ENCODE measurements at regions not wholly inside any gene's neighbourhood (a gene's known extent, or its start where the extent isn't known, plus 50 kb on each side); places are given as distances from the start of the nearest gene placed in this dataset.

DNA sequence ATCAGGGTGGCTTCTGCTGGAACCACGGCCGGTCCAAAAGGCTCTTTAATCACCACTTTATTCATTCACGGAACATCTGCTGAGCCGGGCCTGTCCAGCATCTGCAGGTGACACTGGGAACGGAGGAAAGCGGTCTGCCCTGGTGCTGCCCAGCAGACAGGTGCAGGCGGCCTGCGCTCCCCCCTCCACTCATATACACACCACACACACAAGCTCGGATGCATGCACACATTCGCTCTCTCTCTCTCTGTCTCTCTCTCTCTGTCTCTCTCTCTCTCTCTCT, 736.9 kb downstream of the BRD1 start:
- TF ChIP-seq, protein P1, sequence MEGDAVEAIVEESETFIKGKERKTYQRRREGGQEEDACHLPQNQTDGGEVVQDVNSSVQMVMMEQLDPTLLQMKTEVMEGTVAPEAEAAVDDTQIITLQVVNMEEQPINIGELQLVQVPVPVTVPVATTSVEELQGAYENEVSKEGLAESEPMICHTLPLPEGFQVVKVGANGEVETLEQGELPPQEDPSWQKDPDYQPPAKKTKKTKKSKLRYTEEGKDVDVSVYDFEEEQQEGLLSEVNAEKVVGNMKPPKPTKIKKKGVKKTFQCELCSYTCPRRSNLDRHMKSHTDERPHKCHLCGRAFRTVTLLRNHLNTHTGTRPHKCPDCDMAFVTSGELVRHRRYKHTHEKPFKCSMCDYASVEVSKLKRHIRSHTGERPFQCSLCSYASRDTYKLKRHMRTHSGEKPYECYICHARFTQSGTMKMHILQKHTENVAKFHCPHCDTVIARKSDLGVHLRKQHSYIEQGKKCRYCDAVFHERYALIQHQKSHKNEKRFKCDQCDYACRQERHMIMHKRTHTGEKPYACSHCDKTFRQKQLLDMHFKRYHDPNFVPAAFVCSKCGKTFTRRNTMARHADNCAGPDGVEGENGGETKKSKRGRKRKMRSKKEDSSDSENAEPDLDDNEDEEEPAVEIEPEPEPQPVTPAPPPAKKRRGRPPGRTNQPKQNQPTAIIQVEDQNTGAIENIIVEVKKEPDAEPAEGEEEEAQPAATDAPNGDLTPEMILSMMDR (conservative IDR thresholded peaks at IDR 0.05; ENCODE audit: low read depth, low read length), result no peak
- no peak overlapping the region for H3K4me3 ChIP-seq (ENCODE audit: low read depth, low read length)

DNA sequence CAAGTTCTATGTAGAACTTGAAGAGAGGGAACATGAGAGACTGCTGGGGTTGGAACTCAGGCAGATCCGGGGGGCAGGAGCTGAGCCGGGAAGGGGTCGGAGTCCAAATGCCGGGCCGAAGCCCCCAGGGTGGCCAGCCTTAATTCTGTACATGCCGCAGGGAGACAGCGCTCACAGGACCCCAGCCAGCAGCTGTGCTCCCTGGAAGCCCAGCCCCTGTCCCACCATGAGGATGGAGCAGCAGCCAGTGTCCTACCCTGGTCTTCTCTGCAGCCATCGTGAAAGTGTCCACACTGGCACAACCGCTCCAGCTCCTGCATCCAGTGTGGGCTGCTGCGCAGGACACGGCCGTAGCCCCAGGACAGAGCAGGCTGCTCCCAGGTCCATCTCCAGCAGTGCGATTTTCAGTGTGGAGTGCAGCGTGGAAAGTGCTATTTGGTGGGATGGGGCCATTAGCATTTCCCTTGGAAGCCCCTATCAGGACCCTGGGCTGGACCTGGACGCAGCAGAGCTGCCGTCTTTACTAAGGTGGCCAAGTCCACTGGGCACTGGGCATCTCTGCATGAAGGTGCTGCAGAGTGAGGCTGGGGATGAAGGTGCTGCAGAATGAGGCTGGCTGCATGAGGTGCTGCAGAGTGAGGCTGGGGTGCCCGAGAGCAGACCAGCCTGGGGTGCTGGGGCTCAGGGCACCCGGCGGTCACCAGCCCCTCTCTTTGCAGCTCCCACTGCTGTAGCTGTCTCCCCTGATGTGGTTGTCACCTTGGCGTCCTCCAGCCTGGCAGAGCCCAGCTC, 737.4 kb downstream of the BRD1 start:
- TF ChIP-seq, protein P1 (conservative IDR thresholded peaks at IDR 0.05; ENCODE audit: low read depth, low read length), result no peak
- no peak for DNase-seq (ENCODE audit: low read depth)
- H3K4me3 ChIP-seq (ENCODE audit: low read depth, low read length), result no peak overlapping the region

More for the DNA sequence above, 736.9 kb downstream of the BRD1 start:
- no peak for DNase-seq (ENCODE audit: low read depth)

DNA sequence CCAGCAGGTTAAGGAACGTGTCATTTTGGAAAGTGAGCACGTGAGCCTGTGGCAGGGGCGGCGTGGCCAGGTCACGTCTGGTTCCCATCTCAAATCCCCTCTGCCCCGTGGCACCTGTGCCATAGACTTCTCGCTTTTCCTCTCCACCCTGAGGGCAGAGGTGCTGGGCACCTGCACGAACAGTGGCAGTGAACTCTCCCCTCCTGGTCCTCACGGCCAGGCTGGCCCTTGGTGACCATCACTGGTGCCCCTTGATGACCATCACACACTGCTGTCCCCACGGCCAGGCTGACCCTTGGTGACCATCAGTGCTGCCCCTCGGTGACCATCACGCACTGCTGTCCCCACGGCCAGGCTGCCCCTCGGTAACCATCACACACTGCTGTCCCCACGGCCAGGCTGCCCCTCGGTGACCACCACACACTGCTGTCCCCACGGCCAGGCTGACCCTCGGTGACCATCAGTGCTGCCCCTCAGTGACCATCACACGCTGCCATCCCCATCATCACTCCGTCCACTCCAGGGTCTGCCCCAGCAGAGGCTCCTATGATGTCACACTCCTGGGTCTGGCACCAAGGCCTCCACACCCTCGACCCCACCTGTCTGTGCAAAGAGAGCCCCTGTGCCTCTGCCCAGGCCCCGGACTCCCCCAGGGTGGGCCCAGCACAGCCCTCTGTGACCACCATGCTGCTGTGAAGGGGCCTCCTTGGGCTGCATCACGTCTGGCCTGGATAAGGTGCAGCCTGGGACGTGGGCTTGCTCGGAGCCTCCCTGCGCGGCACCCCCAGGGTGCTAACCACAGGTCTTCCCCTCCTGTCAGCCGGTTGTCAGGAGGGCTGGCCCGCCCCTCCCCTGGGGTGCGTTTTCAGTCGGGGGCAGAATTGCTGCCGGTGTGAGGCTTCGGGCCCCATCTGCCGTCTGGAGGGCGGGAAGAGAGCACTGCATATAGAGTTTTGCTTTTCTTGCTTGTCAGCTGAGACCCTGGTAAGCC, 738.6 kb downstream of the BRD1 start:
- TF ChIP-seq, protein P1 (conservative IDR thresholded peaks at IDR 0.05; ENCODE audit: low read depth, low read length), result no peak
- no peak for DNase-seq (ENCODE audit: low read depth)
- no peak overlapping the region for H3K4me3 ChIP-seq (ENCODE audit: low read depth, low read length)

DNA sequence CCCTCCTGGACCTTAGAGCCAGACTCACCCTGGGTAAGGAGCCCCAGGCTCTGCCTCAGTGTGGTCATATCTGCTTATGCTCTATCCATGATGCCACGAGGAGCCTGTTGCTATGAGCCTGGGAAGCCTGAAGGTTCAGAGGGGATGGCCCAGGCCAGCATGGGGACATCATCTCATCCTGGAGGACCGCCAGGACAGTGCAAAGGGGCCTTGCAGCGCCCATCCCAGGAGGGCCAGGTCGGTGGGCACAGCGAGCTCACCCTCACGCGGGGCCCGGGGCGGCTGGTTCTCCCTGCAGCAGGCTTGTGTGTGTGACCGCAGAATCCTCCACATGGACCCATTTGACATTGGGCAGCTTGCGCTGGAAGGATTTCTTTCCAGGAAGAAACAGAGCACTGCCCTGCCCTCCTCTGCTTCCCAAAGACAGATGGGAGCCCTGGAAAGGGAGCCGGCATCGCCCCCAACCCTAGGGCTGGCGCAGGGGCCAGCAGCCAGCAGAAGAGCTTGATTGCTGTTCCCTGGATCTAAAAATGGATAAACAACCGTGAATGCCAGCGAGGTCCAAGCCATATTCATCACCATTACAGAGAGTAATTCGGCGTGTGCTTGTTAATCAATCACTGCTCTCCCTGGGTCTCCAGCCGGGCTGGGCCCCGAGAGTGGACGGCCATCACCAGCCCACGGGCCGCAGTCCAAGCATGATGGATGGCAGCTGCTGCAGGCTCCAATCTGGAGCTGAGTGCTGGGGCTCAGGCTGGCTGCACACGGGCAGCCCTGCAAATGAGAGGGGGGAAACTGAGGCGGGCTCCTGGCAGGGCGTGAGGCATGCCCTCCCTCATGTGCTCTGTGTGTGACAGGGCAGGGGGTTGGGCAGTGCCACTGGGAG, 739.7 kb downstream of the BRD1 start:
- DNase-seq (ENCODE audit: low read depth), result no peak
- TF ChIP-seq, protein P1 (conservative IDR thresholded peaks at IDR 0.05; ENCODE audit: low read depth, low read length), result no peak
- H3K4me3 ChIP-seq (ENCODE audit: low read depth, low read length), result no peak overlapping the region

DNA sequence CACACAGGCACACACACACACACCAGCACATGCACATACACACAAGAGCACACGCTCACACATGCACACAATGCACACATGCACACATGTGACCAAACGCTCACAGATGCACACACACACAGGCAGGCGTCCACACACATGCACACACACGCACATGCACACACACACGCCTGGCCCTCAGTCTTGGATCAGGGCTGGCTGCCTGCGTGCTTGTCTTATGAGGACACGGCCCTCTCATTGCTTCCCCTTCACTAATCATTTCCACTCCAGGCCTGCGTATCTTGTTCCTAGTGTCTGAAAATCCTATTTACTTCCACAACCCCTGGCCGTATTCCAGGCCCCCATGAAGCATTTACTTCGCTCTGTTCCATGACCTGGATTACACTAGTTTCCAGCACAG, 740.5 kb downstream of the BRD1 start:
- TF ChIP-seq, protein P1 (conservative IDR thresholded peaks at IDR 0.05; ENCODE audit: low read depth, low read length), result no peak

DNA sequence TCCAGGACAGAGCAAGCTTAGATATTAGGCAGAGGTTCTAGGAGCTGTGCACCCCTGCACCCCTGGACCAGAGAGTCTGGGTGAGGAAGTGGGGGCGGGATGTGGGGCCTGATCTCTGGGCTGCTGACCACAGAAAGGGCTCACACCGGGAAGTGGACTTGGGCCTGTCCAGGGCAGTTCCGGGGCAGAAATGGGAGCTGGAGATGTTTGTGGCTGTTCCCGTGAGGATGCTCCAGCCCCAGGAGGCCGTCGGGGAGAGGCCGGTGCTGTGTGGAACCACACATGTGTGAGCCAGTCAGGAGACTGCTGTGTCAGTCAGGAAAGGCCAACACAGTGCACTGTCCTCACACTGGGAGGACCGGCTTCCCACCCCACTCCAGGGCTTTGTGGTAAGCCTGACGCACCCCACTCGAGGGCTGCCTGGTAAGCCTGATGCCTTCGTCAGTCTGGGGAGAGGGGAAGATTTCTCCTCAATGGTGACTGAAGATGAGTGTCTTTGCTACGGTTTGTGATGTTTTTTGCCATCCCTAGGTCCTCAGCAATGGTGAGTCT, 741.0 kb downstream of the BRD1 start:
- DNase-seq (ENCODE audit: low read depth), result no peak
- H3K4me3 ChIP-seq (ENCODE audit: low read depth, low read length), result no peak overlapping the region
- TF ChIP-seq, protein P1 (conservative IDR thresholded peaks at IDR 0.05; ENCODE audit: low read depth, low read length), result no peak

More for the DNA sequence above, 740.5 kb downstream of the BRD1 start:
- no peak overlapping the region for H3K4me3 ChIP-seq (ENCODE audit: low read depth, low read length)
- no peak for DNase-seq (ENCODE audit: low read depth)
